ENCODE measurements at regions not wholly inside any gene's neighbourhood (a gene's known extent, or its start where the extent isn't known, plus 50 kb on each side); places are given as distances from the start of the nearest gene placed in this dataset.

DNA sequence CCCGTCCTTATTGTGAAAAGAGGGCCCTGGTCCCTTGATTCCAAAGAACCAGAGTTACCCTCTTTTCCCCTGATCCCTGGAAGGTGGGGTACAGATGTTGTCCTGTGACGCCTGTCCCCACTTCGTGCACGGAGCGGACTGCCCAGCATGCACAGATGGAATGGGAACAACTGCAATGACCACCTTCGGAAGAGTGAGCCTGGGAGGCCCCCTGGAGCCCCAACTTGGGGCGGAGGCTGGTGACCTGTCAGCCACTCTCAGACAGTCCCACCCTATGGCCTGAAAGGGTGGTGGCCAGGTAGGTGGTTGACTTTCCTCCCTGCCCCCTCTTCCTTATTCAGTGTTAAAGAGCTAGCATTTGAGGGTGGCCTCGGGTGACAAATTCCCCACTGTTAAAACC lies 196.6 kb upstream of the GALNT17 start:
- TF ChIP-seq, protein P1, sequence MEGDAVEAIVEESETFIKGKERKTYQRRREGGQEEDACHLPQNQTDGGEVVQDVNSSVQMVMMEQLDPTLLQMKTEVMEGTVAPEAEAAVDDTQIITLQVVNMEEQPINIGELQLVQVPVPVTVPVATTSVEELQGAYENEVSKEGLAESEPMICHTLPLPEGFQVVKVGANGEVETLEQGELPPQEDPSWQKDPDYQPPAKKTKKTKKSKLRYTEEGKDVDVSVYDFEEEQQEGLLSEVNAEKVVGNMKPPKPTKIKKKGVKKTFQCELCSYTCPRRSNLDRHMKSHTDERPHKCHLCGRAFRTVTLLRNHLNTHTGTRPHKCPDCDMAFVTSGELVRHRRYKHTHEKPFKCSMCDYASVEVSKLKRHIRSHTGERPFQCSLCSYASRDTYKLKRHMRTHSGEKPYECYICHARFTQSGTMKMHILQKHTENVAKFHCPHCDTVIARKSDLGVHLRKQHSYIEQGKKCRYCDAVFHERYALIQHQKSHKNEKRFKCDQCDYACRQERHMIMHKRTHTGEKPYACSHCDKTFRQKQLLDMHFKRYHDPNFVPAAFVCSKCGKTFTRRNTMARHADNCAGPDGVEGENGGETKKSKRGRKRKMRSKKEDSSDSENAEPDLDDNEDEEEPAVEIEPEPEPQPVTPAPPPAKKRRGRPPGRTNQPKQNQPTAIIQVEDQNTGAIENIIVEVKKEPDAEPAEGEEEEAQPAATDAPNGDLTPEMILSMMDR (IDR thresholded peaks at IDR 0.05; ENCODE audit: extremely low read depth in 1 of 2, insufficient read depth in 1 of 2, low read depth in 1 of 2, low read length in 2 of 2): no peak
- TF ChIP-seq JUN (IDR thresholded peaks at IDR 0.05; ENCODE audit: borderline replicate concordance, insufficient read depth, insufficient read length, low read depth): no peak
- TF ChIP-seq POLR2A (IDR thresholded peaks at IDR 0.05; ENCODE audit: low read depth, low read length): no peak
- no peak for TF ChIP-seq GATA2 (IDR thresholded peaks at IDR 0.05; ENCODE audit: insufficient read depth, insufficient read length, low read depth, low read length)
- no peak for TF ChIP-seq EZH2 (IDR thresholded peaks at IDR 0.05; ENCODE audit: borderline replicate concordance, low read depth, low read length, severe bottlenecking)
- no peak for TF ChIP-seq FOS (IDR thresholded peaks at IDR 0.05; ENCODE audit: borderline replicate concordance, insufficient read depth, low read length)
- no peak for TF ChIP-seq POLR2AphosphoS5 (IDR thresholded peaks at IDR 0.05; ENCODE audit: insufficient read depth, low read depth, low read length)
